ENCODE measurements at regions not wholly inside any gene's neighbourhood (a gene's known extent, or its start where the extent isn't known, plus 50 kb on each side); places are given as distances from the start of the nearest gene placed in this dataset.

- no peak overlapping the region for H3K4me3 ChIP-seq (replicated peaks in 1 of 4; ENCODE audit: control extremely low read depth in 1 of 4, insufficient read depth in 1 of 4, low read depth in 3 of 4, low read length in 4 of 4)
- no peak overlapping the region for H3K4me2 ChIP-seq (ENCODE audit: extremely low read depth, insufficient read depth, low read length)
- no peak overlapping the region for H3K27ac ChIP-seq (ENCODE audit: insufficient read depth, low read length)
- no peaks in the 10 kb centered on the region for H3K79me2 ChIP-seq (ENCODE audit: control insufficient read depth, insufficient read depth, low read length)
- H3K27me3 ChIP-seq (ENCODE audit: control insufficient read depth, insufficient read depth, low read length): no peaks in the 10 kb centered on the region
- no peak overlapping the region for H2AFZ ChIP-seq (ENCODE audit: low read length)
- DNase-seq (ENCODE audit: low read depth in 2 of 2): no peak
- H4K20me1 ChIP-seq (ENCODE audit: control insufficient read depth, extremely low read depth, insufficient read depth, low read length): no peaks in the 10 kb centered on the region
- no peak overlapping the region for H3K9ac ChIP-seq (ENCODE audit: insufficient read depth, low read length)
- H3K4me1 ChIP-seq (ENCODE audit: control insufficient read depth, extremely low read depth, insufficient read depth, low read length): no peaks in the 10 kb centered on the region
- no peaks in the 10 kb centered on the region for H3K36me3 ChIP-seq (ENCODE audit: control insufficient read depth, insufficient read depth, low read length)
- TF ChIP-seq CTCF (conservative IDR thresholded peaks at IDR 0.05 in 1 of 2, IDR thresholded peaks at IDR 0.05 in 1 of 2; ENCODE audit: low read depth in 1 of 2, low read length in 2 of 2) (no peak), EZH2 (IDR thresholded peaks at IDR 0.05; ENCODE audit: low read length, missing control alignments) (no peak)
- H3K9me3 ChIP-seq (ENCODE audit: control insufficient read depth, insufficient read depth, low read depth, low read length): no peaks in the 10 kb centered on the region
Observed at GRCh38 chr5:91830361-91830953, 447.3 kb upstream of the ARRDC3 start.

GRCh38 chr5:91825618-91826017 is 442.5 kb upstream of the ARRDC3 start:
- Histone ChIP-seq H3K27me3 (ENCODE audit: control insufficient read depth, insufficient read depth, low read length) (no peaks in the 10 kb centered on the region), H3K36me3 (ENCODE audit: control insufficient read depth, insufficient read depth, low read length) (no peaks in the 10 kb centered on the region), H3K27ac (ENCODE audit: insufficient read depth, low read length) (no peak overlapping the region), H3K79me2 (ENCODE audit: control insufficient read depth, insufficient read depth, low read length) (no peaks in the 10 kb centered on the region), H4K20me1 (ENCODE audit: control insufficient read depth, extremely low read depth, insufficient read depth, low read length) (no peaks in the 10 kb centered on the region), H2AFZ (ENCODE audit: low read length) (no peak overlapping the region), H3K9me3 (ENCODE audit: control insufficient read depth, insufficient read depth, low read depth, low read length) (no peaks in the 10 kb centered on the region), H3K4me3 (replicated peaks in 1 of 4; ENCODE audit: control extremely low read depth in 1 of 4, insufficient read depth in 1 of 4, low read depth in 3 of 4, low read length in 4 of 4) (no peak overlapping the region), H3K4me1 (ENCODE audit: control insufficient read depth, extremely low read depth, insufficient read depth, low read length) (no peaks in the 10 kb centered on the region), H3K9ac (ENCODE audit: insufficient read depth, low read length) (no peak overlapping the region), H3K4me2 (ENCODE audit: extremely low read depth, insufficient read depth, low read length) (no peak overlapping the region)
- TF ChIP-seq EZH2 (IDR thresholded peaks at IDR 0.05; ENCODE audit: low read length, missing control alignments) (no peak), CTCF (conservative IDR thresholded peaks at IDR 0.05 in 1 of 2, IDR thresholded peaks at IDR 0.05 in 1 of 2; ENCODE audit: low read depth in 1 of 2, low read length in 2 of 2) (no peak)
- no peak for DNase-seq (ENCODE audit: low read depth in 2 of 2)

GRCh38 chr5:91824406-91824805 is 441.3 kb upstream of the ARRDC3 start:
- no peak for DNase-seq (ENCODE audit: low read depth in 2 of 2)

More at GRCh38 chr5:91824406-91824805, 441.3 kb upstream of the ARRDC3 start:
- Histone ChIP-seq H2AFZ (ENCODE audit: low read length) (no peak overlapping the region), H4K20me1 (ENCODE audit: control insufficient read depth, extremely low read depth, insufficient read depth, low read length) (no peaks in the 10 kb centered on the region), H3K9ac (ENCODE audit: insufficient read depth, low read length) (no peak overlapping the region), H3K27me3 (ENCODE audit: control insufficient read depth, insufficient read depth, low read length) (no peaks in the 10 kb centered on the region), H3K4me2 (ENCODE audit: extremely low read depth, insufficient read depth, low read length) (no peak overlapping the region), H3K9me3 (ENCODE audit: control insufficient read depth, insufficient read depth, low read depth, low read length) (no peaks in the 10 kb centered on the region), H3K4me1 (ENCODE audit: control insufficient read depth, extremely low read depth, insufficient read depth, low read length) (no peaks in the 10 kb centered on the region), H3K4me3 (replicated peaks in 1 of 4; ENCODE audit: control extremely low read depth in 1 of 4, insufficient read depth in 1 of 4, low read depth in 3 of 4, low read length in 4 of 4) (no peak overlapping the region), H3K36me3 (ENCODE audit: control insufficient read depth, insufficient read depth, low read length) (no peaks in the 10 kb centered on the region), H3K79me2 (ENCODE audit: control insufficient read depth, insufficient read depth, low read length) (no peaks in the 10 kb centered on the region), H3K27ac (ENCODE audit: insufficient read depth, low read length) (no peak overlapping the region)
- TF ChIP-seq EZH2 (IDR thresholded peaks at IDR 0.05; ENCODE audit: low read length, missing control alignments) (no peak), CTCF (conservative IDR thresholded peaks at IDR 0.05 in 1 of 2, IDR thresholded peaks at IDR 0.05 in 1 of 2; ENCODE audit: low read depth in 1 of 2, low read length in 2 of 2) (no peak)

Measured in fibroblast of lung (primary cell).